ENCODE measurements at regions not wholly inside any gene's neighbourhood (a gene's known extent, or its start where the extent isn't known, plus 50 kb on each side); places are given as distances from the start of the nearest gene placed in this dataset.

GRCh38 chr4:121277194-121278105, 103.4 kb downstream of the QRFPR start:
- in situ Hi-C loops (cut with HindIII; ENCODE audit: low sequenced_read_pairs), result no loop called here

- in situ Hi-C loops (cut with HindIII; ENCODE audit: low sequenced_read_pairs), result no loop called here
These were observed 107.6 kb downstream of the QRFPR start for GRCh38 chr4:121273191-121273590.

- in situ Hi-C loops (cut with HindIII; ENCODE audit: low sequenced_read_pairs), result no loop called here
These were observed 108.3 kb downstream of the QRFPR start for GRCh38 chr4:121272526-121272925.

GRCh38 chr4:121270389-121270788, 106.3 kb upstream of the TNIP3 start:
- in situ Hi-C loops (cut with HindIII; ENCODE audit: low sequenced_read_pairs), result no loop called here

- in situ Hi-C loops (cut with HindIII; ENCODE audit: low sequenced_read_pairs), result no loop called here
These were observed 104.9 kb upstream of the TNIP3 start for GRCh38 chr4:121269001-121269400.

- in situ Hi-C loops (cut with HindIII; ENCODE audit: low sequenced_read_pairs), result no loop called here
These were observed 102.9 kb upstream of the TNIP3 start for GRCh38 chr4:121266982-121267381.

- in situ Hi-C loops (cut with HindIII; ENCODE audit: low sequenced_read_pairs), result no loop called here
These were observed 92.9 kb upstream of the TNIP3 start for GRCh38 chr4:121256887-121257466.

GRCh38 chr4:121255986-121256750, 92.0 kb upstream of the TNIP3 start:
- in situ Hi-C loops (cut with HindIII; ENCODE audit: low sequenced_read_pairs), result no loop called here

GRCh38 chr4:121253961-121254360, 89.8 kb upstream of the TNIP3 start:
- in situ Hi-C loops (cut with HindIII; ENCODE audit: low sequenced_read_pairs), result no loop called here

GRCh38 chr4:121252224-121252806, 88.2 kb upstream of the TNIP3 start:
- in situ Hi-C loops (cut with HindIII; ENCODE audit: low sequenced_read_pairs), result no loop called here

GRCh38 chr4:121248747-121249146, 84.6 kb upstream of the TNIP3 start:
- in situ Hi-C loops (cut with HindIII; ENCODE audit: low sequenced_read_pairs), result no loop called here

- in situ Hi-C loops (cut with HindIII; ENCODE audit: low sequenced_read_pairs), result no loop called here
These were observed 82.6 kb upstream of the TNIP3 start for GRCh38 chr4:121246698-121247097.

- in situ Hi-C loops (cut with HindIII; ENCODE audit: low sequenced_read_pairs), result loop anchor here (5.0 kb wide), 1 partner anchor 84 kb away; no protein-coding TSS in a partner anchor
These were observed 79.4 kb upstream of the TNIP3 start for GRCh38 chr4:121243485-121243884.

GRCh38 chr4:121242188-121242750, 78.1 kb upstream of the TNIP3 start:
- in situ Hi-C loops (cut with HindIII; ENCODE audit: low sequenced_read_pairs), result loop anchor here (5.0 kb wide), 1 partner anchor 85 kb away; no protein-coding TSS in a partner anchor

GRCh38 chr4:121239951-121240350, 75.8 kb upstream of the TNIP3 start:
- in situ Hi-C loops (cut with HindIII; ENCODE audit: low sequenced_read_pairs), result loop anchor here (5.0 kb wide), 1 partner anchor 87 kb away; no protein-coding TSS in a partner anchor

- in situ Hi-C loops (cut with HindIII; ENCODE audit: low sequenced_read_pairs), result no loop called here
These were observed 74.3 kb upstream of the TNIP3 start for GRCh38 chr4:121238461-121238860.

- in situ Hi-C loops (cut with HindIII; ENCODE audit: low sequenced_read_pairs), result no loop called here
These were observed 72.9 kb upstream of the TNIP3 start for GRCh38 chr4:121237069-121237399.

GRCh38 chr4:121236353-121237068, 72.4 kb upstream of the TNIP3 start:
- in situ Hi-C loops (cut with HindIII; ENCODE audit: low sequenced_read_pairs), result no loop called here

GRCh38 chr4:121233982-121234381, 69.9 kb upstream of the TNIP3 start:
- in situ Hi-C loops (cut with HindIII; ENCODE audit: low sequenced_read_pairs), result loop anchor here (5.0 kb wide), 1 partner anchor 37 kb away; no protein-coding TSS in a partner anchor

GRCh38 chr4:121229993-121230392, 65.9 kb upstream of the TNIP3 start:
- in situ Hi-C loops (cut with HindIII; ENCODE audit: low sequenced_read_pairs), result loop anchor here (5.0 kb wide), 1 partner anchor 33 kb away; no protein-coding TSS in a partner anchor

Measured in endothelial cell of hepatic sinusoid (primary cell).